PC-3 (cell line): ENCODE measurements at regions not wholly inside any gene's neighbourhood (a gene's known extent, or its start where the extent isn't known, plus 50 kb on each side); places are given as distances from the start of the nearest gene placed in this dataset.
"Not testable (repeated sequence)": the region's sequence is repeated elsewhere in the genome, so short reads cannot be mapped to it uniquely, and the experiment has no call there.

ENCODE experiments used
- ATAC-seq: fragments of 200-7000 bp; cut with Tn5 transposase; 2 replicates; pipeline ENCODE4 v1.9.1; 2020; ENCODE audit warnings: mild to moderate bottlenecking, moderate library complexity
- BruUV-seq: library from RNA; stranded (reverse); fragments of 400-500 nt; replicated peaks from 2 replicates; lab custom pipeline; 2021; lab: Mats Ljungman, UMichigan
- CTCF ChIA-PET: fragments of 300-600 bp; sonication (Branson Sonifier 250); formaldehyde crosslinking; loops from one replicate; lab custom pipeline; 2022; ENCODE audit warnings: antibody characterized with exemption; lab: Charles Lee
- POLR2A ChIA-PET: fragments of 300-600 bp; sonication (Branson Sonifier 250); formaldehyde crosslinking; loops from one replicate; lab custom pipeline; 2022; ENCODE audit warnings: antibody characterized with exemption; ENCODE audit not compliant: unreplicated experiment; lab: Charles Lee
- DNase-seq: peaks from one replicate; pipeline ENCODE4 v3.0.0-alpha.2; 2015
- H2AFZ ChIP-seq: fragments of 300-600 bp; sonication (generic); 2 replicates; pipeline ENCODE4 v1.6.0; 2016; ENCODE audit warnings: antibody characterized with exemption, low read length
- H3F3A ChIP-seq: fragments of 300-600 bp; sonication (generic); one replicate; pipeline ENCODE4 v1.6.0; 2017; ENCODE audit warnings: antibody characterized with exemption, low read length, control low read depth, mild to moderate bottlenecking; ENCODE audit not compliant: unreplicated experiment
- H3K27ac ChIP-seq: fragments of 300-600 bp; sonication (generic); 2 replicates; pipeline ENCODE4 v1.5.1; 2016; ENCODE audit warnings: mild to moderate bottlenecking, low read length
- H3K27me3 ChIP-seq: fragments of 300-600 bp; sonication (generic); 2 replicates; pipeline ENCODE4 v1.6.1; 2016; ENCODE audit warnings: low read length, mixed read lengths
- H3K36me3 ChIP-seq: fragments of 300-600 bp; sonication (generic); 2 replicates; pipeline ENCODE4 v1.6.1; 2016; ENCODE audit warnings: low read depth, mixed run types, low read length, mixed read lengths
- H3K4me1 ChIP-seq: fragments of 300-600 bp; sonication (generic); 2 replicates; pipeline ENCODE4 v1.5.1; 2016; ENCODE audit warnings: low read length; ENCODE audit not compliant: insufficient read depth
- H3K4me2 ChIP-seq: fragments of 300-600 bp; sonication (generic); 2 replicates; pipeline ENCODE4 v1.6.0; 2016; ENCODE audit warnings: low read length
- H3K4me3 ChIP-seq: fragments of 300-600 bp; sonication (generic); 2 replicates; pipeline ENCODE4 v1.5.1; 2016; ENCODE audit warnings: mild to moderate bottlenecking, low read length, mixed read lengths
- H3K79me2 ChIP-seq: fragments of 300-600 bp; sonication (generic); 2 replicates; pipeline ENCODE4 v1.6.1; 2017; ENCODE audit warnings: low read length, mixed read lengths
- H3K9ac ChIP-seq: fragments of 300-600 bp; sonication (generic); 2 replicates; pipeline ENCODE4 v1.6.0; 2016; ENCODE audit warnings: mild to moderate bottlenecking, low read length
- H3K9me2 ChIP-seq: fragments of 300-600 bp; sonication (generic); replicated peaks from 2 replicates; pipeline ENCODE4 v1.6.1; 2016; ENCODE audit warnings: mixed run types, low read length, mixed read lengths
- H3K9me3 ChIP-seq: fragments of 300-600 bp; sonication (generic); 2 replicates; pipeline ENCODE4 v1.6.1; 2016; ENCODE audit warnings: low read length, mixed read lengths
- H4K20me1 ChIP-seq: fragments of 300-600 bp; sonication (generic); 2 replicates; pipeline ENCODE4 v1.6.1; 2016; ENCODE audit warnings: low read length, mixed read lengths
- EZH2 ChIP-seq: fragments of 300-600 bp; sonication (generic); IDR thresholded peaks from one replicate; pipeline ENCODE4 v1.6.1; 2017; ENCODE audit warnings: antibody characterized with exemption, mild to moderate bottlenecking, low read length; ENCODE audit not compliant: unreplicated experiment
- EZH2phosphoT487 ChIP-seq: fragments of 300-600 bp; sonication (generic); IDR thresholded peaks from 2 replicates; pipeline ENCODE4 v1.6.1; 2018; ENCODE audit warnings: mild to moderate bottlenecking, antibody characterized with exemption, low read length, borderline replicate concordance
- intact Hi-C: fragments of 100-400 bp; cut with micrococcal nuclease; formaldehyde crosslinking; loops from 2 replicates; pipeline ENCODE4 v1.9.0; 2023
- TF ChIP-seq, protein P1 (sequence below): fragments of 300-600 bp; sonication (generic); conservative IDR thresholded peaks from 2 replicates; pipeline ENCODE4 v1.5.1; 2017; ENCODE audit warnings: antibody characterized with exemption, low read depth, mild to moderate bottlenecking, low read length

DNA sequence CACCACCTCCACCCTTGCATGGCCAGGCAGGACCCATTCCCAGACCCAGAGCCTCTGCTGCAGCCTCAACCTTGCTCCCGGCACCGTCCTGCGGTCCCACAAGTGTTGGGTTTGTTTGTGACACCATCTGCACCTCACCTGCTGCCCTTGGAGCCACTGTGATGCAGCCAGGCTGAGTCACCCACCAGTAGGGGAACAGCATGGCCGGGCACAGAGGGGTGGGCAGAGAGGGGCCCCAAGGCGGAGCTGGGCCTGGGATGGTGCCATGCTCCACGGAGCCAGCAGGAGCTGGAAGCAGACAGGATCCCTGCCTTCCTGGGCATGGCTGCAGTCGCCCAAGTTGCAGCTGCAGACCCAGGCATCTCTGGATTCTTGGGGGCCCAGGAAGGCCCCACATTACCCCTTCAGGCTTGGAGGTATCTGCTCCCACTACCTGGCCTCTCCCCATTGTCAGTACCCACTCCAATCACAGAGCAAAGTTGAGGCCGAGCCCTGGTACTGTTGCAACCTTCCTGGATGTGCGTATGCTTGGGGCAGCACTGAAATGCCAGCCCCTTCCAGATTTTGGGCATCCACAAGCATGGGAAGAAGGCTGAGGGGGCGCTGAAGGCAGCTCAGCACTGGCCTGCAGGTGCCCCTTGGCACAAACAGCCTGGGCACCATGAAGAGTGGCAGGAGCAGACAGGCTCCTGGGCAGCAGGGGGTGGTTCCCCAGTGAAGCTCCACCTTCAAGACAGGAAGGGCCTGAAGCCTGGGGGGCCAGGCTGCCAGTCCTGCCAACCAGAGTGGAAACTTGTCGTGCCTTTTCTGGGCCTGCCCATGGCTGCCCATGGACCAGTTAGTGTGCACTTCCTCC is 172.8 kb downstream of the MATN1 start:
- TF ChIP-seq, protein P1, sequence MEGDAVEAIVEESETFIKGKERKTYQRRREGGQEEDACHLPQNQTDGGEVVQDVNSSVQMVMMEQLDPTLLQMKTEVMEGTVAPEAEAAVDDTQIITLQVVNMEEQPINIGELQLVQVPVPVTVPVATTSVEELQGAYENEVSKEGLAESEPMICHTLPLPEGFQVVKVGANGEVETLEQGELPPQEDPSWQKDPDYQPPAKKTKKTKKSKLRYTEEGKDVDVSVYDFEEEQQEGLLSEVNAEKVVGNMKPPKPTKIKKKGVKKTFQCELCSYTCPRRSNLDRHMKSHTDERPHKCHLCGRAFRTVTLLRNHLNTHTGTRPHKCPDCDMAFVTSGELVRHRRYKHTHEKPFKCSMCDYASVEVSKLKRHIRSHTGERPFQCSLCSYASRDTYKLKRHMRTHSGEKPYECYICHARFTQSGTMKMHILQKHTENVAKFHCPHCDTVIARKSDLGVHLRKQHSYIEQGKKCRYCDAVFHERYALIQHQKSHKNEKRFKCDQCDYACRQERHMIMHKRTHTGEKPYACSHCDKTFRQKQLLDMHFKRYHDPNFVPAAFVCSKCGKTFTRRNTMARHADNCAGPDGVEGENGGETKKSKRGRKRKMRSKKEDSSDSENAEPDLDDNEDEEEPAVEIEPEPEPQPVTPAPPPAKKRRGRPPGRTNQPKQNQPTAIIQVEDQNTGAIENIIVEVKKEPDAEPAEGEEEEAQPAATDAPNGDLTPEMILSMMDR = no peak
- TF ChIP-seq EZH2phosphoT487 (no peak), EZH2 (no peak)
- H2AFZ ChIP-seq = no peak overlapping the region
- ChIA-PET CTCF (no interaction called here), POLR2A (no interaction called here)
- no peaks in the 10 kb centered on the region for H3K79me2 ChIP-seq
- no peak overlapping the region for H3K27ac ChIP-seq
- no peak overlapping the region for H3K4me3 ChIP-seq
- no peaks in the 10 kb centered on the region for H3K36me3 ChIP-seq
- H3K9ac ChIP-seq = no peak overlapping the region
- no peaks in the 10 kb centered on the region for H3F3A ChIP-seq
- no peak overlapping the region for H3K4me2 ChIP-seq
- H3K9me3 ChIP-seq = no peaks in the 10 kb centered on the region
- no peak for ATAC-seq
- no peaks in the 10 kb centered on the region for H4K20me1 ChIP-seq
- intact Hi-C loops = no loop called here
- H3K9me2 ChIP-seq = no peaks in the 10 kb centered on the region
- BruUV-seq = no TSS peak
- H3K4me1 ChIP-seq = no peaks in the 10 kb centered on the region
- no peaks in the 10 kb centered on the region for H3K27me3 ChIP-seq
- no peak for DNase-seq

- H4K20me1 ChIP-seq, H3K4me2 ChIP-seq, ATAC-seq, DNase-seq, H3K79me2 ChIP-seq, intact Hi-C loops, H3K9me3 ChIP-seq, BruUV-seq, H3K27me3 ChIP-seq, H3K9me2 ChIP-seq, H3K27ac ChIP-seq, H3K36me3 ChIP-seq, CTCF ChIA-PET, H2AFZ ChIP-seq, POLR2A ChIA-PET, H3K9ac ChIP-seq, H3F3A ChIP-seq, H3K4me1 ChIP-seq, H3K4me3 ChIP-seq: not testable (repeated sequence)
Measured at GRCh38 chr1:30549872-30550271, 173.5 kb downstream of the MATN1 start.

DNA sequence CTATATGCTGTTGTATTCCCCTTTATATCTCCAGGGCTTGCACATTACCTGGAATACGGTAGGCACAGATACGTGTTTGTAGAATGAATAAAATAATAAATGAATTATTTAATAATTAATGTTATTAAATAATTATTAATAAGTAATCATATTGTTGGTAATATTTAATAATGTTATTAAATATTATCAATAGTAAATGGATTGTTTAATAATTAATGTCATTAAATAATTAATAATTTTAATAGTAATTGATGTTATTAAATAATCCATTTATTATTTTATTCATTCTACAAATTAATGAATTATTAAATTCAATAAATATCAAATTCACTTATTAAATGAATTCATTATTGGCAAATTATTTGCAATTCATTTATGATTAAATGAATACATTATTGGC is 175.1 kb downstream of the MATN1 start:
- intact Hi-C loops = no loop called here
- no peaks in the 10 kb centered on the region for H3K4me1 ChIP-seq
- no peaks in the 10 kb centered on the region for H3F3A ChIP-seq
- 0 out of 2 replicates have a peak, but pooled peaks cover 4% of the 10 kb centered on the region for H3K27me3 ChIP-seq
- no peaks in the 10 kb centered on the region for H3K79me2 ChIP-seq
- H4K20me1 ChIP-seq = no peaks in the 10 kb centered on the region
- CTCF ChIA-PET = no interaction called here
- DNase-seq = no peak
- H3K4me3 ChIP-seq = no peak overlapping the region
- H3K4me2 ChIP-seq = no peak overlapping the region
- ATAC-seq = no peak
- no peak overlapping the region for H3K9ac ChIP-seq
- no peak overlapping the region for H3K27ac ChIP-seq
- no peaks in the 10 kb centered on the region for H3K9me2 ChIP-seq
- H3K9me3 ChIP-seq = no peaks in the 10 kb centered on the region
- H2AFZ ChIP-seq = no peak overlapping the region
- POLR2A ChIA-PET = no interaction called here
- no peaks in the 10 kb centered on the region for H3K36me3 ChIP-seq
- no TSS peak for BruUV-seq
- TF ChIP-seq, protein P1 = no peak
- TF ChIP-seq EZH2phosphoT487 = no peak
- no peak for TF ChIP-seq EZH2

- ATAC-seq, POLR2A ChIA-PET, H2AFZ ChIP-seq, H3K4me1 ChIP-seq, H3K9me2 ChIP-seq, H3K9me3 ChIP-seq, H3K79me2 ChIP-seq, H3K27ac ChIP-seq, H3K36me3 ChIP-seq, CTCF ChIA-PET, H3F3A ChIP-seq, H4K20me1 ChIP-seq, intact Hi-C loops, BruUV-seq, H3K4me3 ChIP-seq, H3K4me2 ChIP-seq, H3K27me3 ChIP-seq, DNase-seq, H3K9ac ChIP-seq: not testable (repeated sequence)
Measured at GRCh38 chr1:30547326-30547725, 176.1 kb downstream of the MATN1 start.
